Stimulated activated CD4-positive, alpha-beta T cell treated with anti-CD3 and anti-CD28 coated beads, Interleukin-1b, Interleukin-23, amount 100 ng/mL, for 48 hours (primary cell): ENCODE measurements at regions not wholly inside any gene's neighbourhood (a gene's known extent, or its start where the extent isn't known, plus 50 kb on each side); places are given as distances from the start of the nearest gene placed in this dataset.
A peak's percentile ranks its signal among the peaks of the same experiment; 100 is the strongest.

Experiments used
- DNase-seq: peaks from one replicate; pipeline ENCODE4 v3.0.0-alpha.2; 2020

DNA sequence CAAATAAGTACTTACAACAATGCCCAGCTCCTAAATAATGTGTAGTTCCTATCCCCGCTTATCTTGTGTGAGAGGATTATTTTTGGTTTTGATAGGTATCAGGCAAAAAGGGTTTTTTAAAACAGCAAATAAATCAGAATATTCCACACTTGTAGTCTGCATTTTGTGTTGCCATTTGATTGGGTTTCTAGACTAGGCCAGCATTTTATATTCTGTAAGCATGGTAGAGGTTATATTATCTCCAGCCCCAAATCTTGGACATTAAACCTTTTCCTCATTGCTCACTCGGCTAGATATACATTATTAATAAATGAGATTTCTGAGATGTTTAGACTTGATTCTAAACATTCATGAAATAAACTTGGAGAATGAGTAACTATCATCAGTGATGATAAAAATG is 165.7 kb upstream of the C1orf21 start:
- DNase-seq, result no peak

DNA sequence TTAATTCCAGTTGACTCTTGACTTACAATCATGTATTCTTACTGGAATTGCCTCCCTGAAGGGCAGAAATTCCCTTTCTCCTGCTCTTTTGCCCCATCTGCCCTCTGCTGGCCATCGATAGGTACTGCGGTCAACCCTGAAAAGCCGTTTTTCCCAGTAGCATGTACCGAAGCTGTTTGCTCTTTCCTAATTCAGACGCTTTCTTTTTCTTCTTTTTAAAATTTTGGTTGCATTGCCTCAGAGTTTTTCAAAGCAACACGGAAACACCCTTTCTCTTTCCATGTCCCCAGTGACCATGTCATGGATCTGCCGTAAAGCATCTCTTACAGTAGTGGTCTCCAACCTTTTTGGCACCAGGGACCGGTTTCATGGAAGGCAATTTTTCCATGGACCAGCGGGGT is 164.2 kb upstream of the C1orf21 start:
- DNase-seq, result peak; percentile 25

DNA sequence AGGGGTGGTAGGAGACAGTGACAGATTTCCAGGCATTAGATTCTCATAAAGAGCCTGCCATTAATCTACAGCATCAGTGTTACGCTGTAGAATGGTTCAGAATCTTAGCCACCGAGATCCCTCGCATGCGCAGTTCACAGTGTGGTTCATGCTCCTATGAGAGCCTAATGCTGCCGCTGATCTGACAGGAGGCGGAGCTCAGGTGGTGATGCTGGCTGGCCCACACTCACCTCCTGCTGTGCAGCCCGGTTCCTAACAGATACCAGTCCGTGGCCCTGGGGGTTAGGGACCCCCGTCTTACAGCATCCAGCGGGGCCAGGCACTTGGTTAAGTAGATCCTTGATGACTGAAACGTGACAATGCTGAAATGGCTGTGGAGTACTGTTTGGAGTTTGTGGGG is 163.6 kb upstream of the C1orf21 start:
- no peak for DNase-seq

DNA sequence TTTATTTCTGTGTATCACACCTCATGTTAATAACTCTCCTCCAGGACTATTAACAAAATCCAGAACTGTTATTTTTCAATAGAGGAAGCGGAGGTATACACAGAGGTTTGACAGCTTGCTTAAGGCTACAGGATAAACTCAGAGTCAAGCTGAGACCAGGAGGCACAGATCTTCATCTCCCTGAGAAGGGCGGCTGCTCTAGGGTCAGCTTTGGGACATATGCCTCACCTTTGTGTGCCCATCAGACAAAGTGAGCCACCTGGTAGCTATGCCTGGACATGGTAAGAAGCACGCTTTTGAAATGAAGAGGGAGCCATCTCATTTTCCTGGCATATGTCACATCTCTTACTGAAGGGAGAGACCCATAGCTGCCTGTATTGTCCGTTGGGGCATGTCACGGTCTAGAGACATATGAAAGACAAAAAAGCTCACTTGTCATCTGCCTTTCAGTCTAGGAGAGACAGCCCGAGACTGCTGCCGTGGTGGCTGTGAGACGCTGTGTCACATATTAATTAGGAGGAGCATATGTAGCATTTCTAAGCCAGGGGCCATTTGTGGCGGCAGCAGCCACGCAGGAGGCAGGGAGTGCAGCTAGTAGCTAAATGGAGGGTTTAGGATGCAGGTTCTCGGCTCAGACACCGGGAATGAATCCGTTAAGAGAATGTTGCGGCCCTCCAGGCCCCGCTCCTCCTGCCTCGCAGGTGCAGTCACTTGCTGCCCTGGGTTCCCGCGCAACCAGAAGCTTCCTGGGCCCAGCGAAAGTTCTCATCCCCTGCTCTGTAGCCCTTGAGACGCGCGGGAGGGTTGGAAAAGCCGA is 161.3 kb upstream of the C1orf21 start:
- DNase-seq, result no peak

DNA sequence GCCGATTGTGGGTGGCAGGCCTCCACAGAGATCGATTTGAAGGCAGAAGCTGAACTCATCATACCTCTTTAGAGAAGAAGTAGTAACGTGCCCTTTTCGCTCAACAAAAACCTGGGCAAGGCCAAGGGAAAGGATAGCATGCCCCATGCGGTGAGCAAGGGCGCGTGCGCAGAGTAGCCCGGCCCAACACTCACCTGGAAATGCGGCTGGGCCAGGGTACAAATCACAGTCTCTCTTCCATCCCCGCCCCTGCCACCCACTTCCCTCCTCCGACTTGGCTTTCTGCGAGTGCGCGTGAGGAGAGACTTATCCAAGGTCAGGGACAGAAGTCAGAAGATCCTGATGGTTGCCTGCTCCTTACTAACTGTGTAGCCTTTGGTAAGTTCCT is 160.7 kb upstream of the C1orf21 start:
- DNase-seq, result no peak

DNA sequence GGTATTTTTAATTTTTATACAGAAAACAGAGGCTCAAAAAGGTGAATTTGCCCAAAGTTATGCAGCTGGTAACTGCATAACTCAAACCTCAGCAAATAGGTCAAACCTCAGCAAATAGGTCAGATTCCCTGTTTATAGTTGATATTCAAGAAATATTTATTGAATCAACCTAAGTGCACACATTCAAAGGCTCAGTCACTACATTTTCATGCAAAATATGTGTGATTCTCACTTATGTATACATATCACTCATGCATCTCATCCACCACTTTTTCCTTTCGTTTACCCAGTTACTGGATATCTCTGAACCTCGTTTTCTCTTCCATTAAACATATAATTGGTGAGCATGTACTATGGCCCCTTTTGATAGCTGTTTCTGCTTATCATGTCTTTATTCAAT is 158.3 kb upstream of the C1orf21 start:
- DNase-seq, result no peak

DNA sequence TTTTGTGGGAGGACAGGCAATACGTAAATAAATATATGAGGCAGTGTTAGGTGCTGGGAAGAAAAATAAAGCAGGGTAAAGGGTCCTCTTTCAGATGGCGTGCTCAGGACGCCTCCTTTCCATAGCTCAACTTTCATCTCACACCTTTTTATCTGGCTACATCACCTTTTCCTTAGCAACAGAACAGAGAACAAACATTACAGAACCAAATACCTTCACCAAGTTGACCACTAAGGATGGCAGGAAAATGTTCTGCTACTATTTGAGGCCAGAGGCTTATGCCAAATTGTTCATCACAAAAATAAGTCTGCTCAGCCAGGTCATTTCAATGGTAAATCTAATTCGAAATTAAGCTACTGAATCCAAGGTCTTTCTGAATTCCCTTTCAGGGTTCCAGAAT is 149.2 kb upstream of the C1orf21 start:
- DNase-seq, result no peak

DNA sequence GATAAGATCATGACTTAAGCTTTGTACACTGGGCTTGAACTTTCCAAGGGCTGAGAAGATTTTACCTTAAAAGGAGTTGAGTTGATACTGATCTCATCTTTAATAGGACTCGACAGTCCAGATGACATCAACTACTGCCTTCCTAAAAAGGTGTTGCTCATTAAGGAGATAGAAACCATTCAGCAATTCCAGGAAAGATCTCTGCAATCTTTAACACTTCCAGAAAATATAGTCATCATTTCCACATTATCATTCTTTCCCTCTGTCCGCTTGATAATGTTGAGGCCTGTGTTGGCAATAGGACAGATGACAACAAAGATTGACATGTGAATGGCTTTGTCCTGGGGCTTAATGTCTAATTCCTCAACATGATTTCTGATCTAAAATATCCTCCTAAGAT is 145.4 kb upstream of the C1orf21 start:
- DNase-seq, result no peak

DNA sequence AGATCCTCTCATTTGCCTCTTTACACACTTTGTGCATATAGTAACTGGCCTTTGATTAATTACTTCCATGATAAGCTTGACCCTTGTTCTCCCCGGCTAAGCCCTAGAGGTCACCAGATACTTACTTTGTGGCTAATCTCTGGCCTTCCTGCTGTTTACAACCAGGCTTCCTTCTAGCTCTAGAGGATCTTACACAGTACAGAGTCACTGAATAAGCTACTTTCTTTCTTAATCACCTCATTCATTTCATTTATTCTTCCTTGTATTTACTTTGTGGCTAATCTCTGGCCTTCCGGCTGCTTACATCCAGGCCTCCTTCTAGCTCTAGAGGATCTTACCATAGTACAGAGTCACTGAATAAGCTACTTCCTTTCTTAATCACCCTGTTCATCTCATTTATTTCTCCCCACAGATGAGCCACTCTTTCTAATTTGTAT is 144.3 kb upstream of the C1orf21 start:
- DNase-seq, result no peak

DNA sequence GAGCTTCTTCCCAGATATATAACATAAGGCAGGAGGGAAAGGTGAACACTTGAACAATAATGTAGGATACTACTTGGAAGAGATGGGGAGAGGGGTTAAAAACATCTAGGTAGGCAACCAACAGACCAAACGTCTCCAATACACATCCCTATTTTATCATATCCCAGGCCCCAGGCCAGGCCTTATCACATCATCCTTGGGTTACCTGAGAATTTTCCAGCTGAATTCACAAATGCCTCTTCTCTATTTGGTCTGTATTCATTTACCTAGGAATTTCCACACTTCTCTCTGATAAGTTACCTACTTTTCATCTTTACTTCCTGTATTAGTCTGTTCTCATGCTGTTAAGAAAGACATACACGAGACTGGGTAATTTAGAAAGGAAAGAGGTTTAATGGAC is 141.9 kb upstream of the C1orf21 start:
- DNase-seq, result no peak

DNA sequence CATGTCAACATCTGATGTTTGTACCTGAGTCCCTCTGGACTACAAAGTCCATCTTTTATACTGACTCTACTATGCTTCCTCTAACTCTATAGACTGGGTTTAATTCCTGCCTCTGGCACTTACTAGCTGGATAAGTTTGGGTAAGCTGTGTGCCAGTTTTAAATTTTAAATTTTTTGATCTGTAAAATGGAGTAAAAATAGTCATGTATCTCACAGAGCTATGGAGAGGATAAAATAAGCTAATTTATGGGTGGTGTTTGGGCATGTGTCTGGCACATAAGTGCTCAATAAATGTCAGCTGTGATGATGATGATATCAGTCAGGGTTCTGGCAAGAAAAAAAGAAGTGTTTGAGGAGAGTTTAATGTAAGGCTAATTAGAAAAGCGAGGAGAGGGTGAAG is 139.2 kb upstream of the C1orf21 start:
- DNase-seq, result no peak

DNA sequence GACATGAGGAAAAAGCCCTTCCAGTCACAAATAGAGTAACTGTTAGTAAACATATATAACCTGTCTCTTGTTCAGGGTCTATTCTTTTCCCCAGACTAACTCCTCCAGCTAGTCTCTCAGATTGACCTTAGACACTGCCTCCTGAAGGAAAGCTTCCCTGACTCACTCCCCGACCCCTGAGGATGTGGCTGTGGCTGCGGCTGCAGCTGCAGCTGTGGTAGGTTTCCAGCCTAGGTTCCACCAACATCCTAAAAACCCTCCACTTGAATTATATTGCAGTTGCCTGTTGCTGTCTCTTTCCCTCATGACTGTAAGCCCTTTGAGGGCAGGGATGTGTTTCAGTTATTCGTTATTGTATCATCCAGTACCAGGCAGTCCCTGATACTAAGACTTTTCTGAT is 132.9 kb upstream of the C1orf21 start:
- DNase-seq, result no peak

DNA sequence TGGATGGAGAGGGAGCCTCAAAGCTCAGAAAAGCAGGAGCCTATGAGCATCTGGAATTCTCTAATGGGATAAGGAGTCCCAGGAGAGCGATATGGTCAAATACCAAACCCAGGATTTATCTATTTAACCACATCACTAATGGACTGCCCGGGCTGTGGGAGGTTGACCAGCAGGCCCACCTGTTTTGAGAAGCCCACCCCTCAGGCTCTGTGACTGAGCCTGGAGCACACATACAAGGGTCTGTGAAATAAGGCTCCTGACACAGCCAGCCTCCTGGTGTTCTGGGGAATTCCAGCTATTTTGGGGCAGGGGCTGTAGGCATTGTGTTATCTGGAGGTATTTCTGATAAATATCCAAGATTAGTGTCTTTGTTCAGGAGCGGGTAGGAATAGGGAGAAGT is 132.0 kb upstream of the C1orf21 start:
- DNase-seq, result no peak

DNA sequence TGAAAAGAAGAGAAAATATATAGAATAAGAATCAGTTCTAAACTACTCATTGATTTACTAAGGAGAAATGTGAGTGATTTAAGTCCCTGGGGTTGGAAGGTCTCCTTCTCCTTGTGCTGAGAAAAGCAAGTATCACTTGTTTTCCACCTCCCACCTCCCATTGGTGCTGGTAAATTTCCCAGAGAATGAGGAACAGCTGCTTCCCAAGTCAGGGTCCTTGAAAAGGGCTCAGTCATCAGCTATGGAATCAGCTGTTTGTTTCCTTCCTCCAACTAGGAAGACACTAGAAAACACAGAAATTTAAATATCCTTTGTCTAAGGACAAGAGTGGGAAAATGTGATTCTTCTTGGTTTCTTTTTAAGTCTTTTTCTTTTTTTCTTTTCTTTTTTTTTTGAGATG is 131.3 kb upstream of the C1orf21 start:
- no peak for DNase-seq

DNA sequence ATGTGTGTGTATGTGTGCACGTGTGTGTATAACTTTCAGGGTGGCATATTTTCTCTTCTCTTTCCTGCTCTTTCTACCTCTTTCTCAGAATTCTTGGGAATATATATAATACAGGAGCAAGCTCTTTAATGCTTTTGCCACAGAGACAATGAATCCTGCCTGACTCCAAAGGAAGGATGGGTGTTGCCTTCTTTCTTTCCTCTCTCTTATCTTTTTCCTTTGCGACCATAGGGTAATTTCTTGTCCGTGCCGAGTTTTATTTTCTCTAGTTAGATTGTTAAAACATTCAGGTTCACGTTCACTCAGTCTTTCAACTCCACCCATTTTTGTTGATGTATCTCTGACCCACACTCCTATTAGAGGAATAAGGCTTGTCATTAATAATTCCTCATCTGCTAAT is 129.0 kb upstream of the C1orf21 start:
- no peak for DNase-seq

DNA sequence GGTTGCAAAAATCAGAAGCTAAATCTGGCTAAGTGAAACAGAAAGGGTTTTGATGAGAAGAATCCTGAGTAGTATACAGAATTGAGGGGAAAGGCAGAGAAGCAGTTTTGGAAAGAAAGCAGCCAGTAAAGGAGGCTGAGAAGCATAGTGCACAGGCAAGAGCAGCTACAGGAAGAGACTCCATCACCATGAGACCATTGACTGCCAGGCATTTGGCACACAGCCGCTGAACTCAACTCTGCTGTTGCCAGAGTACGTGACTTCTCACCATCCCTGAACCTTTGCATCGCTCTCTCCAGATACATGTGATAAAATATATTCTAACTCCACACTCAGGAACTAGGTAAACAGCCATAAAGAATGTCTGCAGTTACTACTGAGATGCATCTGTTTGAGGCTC is 128.3 kb upstream of the C1orf21 start:
- no peak for DNase-seq

DNA sequence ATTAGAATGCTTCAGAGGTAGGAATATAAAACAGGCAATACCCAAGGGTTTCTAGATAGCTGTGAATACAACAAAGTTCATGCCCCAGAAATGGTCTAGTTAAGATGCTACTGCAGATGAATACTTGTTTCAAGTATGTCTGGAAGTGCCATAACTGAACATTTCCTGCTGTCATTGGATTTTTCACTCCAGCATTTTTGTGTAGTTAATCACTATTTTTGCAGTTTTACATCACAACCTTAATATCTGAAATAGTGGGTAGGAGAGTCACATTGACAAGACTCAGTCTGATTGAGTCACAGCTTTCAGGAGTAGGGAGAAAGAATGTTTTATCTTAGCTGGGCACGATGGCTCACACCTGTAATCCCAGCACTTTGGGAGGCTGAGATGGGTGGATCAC is 126.4 kb upstream of the C1orf21 start:
- no peak for DNase-seq

DNA sequence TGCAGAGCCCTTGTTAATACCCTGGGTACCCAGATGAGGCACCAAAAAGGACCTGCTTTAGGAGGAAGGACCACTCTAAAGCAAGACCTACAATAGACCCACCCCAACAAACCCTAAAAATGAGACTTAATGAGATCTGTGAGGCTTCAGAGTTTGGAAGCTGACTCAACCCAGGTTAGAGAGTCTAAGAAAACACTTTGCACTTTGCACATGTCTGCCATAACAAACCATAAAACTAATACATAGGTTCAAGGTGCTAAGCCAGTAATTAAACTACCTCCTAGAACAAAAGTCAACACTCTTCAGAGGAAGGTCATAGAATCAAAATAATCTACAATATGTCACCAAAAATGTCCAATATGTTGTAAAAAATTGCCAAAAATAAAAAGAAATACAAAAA is 124.7 kb upstream of the C1orf21 start:
- DNase-seq, result no peak

DNA sequence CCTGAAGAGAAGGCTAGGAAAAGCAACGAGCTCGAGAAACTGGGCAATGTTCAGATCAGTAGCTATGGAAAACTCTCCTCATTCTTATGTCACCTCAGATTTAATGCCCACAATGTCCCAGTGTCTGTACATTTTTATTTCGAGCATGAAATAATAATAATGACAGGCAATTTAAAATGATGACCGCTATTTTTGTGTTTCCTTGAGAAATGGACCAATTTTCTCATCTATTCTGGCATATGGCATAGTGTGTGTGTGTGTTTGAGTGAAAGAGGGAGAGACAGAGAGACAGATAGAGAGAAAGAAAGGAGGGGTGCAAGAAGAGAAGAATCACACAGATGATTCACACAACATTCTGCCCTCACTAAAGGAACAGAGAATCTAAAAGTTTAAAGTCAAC is 119.1 kb upstream of the C1orf21 start:
- DNase-seq, result no peak

DNA sequence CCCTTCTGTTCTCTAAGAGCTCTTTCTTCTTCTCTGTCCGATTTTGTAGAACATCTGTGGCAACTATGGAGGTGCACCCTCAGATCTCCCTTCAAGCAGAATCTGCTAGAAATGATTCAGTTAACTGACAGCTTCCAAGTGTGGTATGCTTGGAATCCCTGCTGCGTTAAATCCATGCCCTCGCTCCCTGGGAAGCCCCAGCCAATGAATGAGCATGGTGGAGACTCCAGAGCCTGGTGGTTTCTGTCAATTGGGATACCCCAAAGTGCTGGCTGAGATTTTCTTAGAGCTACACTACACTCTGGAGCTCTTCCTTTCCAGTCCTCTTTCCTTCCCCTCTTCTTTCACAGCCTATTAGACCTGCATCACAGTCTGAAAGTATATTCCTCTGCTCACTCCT is 116.3 kb upstream of the C1orf21 start:
- DNase-seq, result no peak

DNA sequence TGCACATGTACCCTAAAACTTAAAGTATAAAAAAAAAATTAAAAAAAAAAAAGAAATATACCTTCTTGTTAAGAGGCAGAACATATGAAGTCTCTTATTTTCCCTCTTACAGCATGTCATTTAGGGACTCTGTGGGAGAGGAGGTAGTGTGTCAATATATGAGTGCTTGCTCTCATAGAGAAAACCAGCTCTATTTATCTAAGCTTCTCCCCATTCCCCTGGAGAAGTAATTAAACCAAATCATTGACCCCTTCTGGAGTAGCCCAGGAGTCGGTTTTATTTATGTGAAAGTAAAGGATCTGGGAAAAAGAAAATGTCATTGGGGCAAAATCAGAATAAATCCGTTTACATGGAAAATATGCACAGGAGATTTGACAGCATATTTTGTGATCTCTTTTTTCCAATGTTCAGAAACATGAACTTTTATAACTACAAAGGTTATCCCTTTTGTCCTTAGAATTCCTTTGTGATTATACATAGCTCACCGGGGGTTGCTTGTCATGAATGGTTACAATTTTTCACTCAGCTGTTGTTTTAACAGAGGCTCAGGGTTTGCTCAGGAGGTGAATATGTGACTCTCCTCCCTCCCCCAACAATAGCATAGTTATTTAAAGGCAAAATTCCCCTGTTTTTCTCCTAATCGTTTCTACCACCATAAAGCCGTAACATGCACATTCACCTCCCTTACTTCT is 114.5 kb upstream of the C1orf21 start:
- DNase-seq, result no peak

DNA sequence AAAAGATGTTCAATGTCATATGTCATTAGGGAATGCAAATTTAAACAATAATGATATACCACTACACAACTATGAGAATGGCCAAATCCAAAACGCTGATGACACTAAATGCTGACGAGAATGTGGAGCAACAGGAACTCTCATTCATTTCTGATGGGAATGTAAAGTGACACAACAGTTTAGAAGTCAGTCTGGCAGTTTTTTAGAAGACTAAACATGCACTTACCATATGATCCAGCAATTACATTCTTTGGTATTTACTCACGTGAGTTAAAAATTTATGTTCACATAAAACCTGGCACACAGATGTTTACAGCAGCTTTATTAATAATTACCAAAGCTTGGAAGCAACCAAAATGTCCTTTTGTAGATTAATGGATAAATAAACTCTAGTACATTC is 110.4 kb upstream of the C1orf21 start:
- DNase-seq, result no peak

DNA sequence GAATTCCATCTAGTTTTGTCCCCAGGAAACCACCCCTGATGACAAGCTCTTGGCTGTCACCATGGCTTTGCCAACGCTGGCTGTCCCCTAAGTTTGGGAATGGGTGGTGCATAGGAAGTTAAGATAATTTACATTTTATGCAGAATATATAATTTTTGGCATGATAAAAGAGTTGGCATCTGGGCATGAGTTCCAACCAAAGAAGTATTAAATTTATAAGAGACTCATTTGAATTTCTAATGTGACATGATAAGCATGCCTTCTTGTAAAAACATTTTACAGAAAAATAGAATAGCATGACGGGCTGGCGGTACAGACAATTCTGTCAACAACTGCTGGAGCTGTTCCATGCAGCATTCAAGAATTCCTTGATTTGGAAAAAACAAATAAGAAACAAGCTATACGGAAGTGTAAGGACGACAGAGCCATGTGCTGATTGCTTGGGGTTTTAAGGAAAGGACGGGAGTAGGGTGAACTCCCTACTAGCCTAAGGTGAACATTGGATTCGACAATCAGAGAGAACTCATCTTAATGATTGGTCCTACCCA is 106.8 kb upstream of the C1orf21 start:
- no peak for DNase-seq

DNA sequence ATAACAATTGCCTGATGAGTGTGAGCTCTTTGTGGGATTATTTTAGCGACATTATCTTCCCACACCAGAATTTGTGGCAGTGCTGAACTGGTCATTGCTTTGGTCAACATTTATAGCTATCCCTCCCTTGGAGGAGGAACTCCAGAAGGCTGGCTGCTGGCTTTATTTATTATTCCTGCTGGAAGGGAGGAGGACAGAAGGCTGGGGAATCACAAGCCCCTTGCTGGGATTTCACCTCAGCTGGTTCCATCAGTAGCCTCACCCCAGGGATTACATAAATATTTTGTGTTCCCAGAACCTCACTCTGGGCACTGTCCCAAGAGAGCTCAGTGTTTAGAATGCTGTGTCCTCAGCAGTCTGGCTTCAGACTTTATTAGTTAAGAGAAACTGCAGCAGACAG is 102.8 kb upstream of the C1orf21 start:
- no peak for DNase-seq

DNA sequence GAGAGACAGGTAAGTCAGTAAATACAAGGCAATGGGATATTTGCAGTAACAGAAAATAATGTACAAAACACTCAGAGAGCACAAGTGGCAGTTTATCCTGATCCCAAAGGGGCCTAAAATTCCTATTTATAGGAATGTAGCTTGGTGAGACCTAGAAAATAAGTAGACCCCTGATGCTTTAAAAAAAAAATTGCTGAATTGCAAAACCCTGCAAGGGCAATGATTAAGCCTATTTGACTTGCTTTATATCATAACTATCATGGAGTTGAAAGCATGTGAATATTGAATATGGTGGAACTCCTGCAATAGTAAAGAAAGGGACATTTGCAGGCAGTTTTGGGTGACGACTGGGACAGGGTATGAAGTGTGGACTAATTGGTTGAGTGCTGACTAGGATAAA is 101.9 kb upstream of the C1orf21 start:
- DNase-seq, result no peak
